HG03457 (cell line): ENCODE measurements at regions not wholly inside any gene's neighbourhood (a gene's known extent, or its start where the extent isn't known, plus 50 kb on each side); places are given as distances from the start of the nearest gene placed in this dataset.
"Not testable (repeated sequence)": the region's sequence is repeated elsewhere in the genome, so short reads cannot be mapped to it uniquely, and the experiment has no call there.

ENCODE experiments used
- ATAC-seq: cut with Tn5 transposase; IDR thresholded peaks from one replicate; pipeline ENCODE4 v1.9.1; 2021; ENCODE audit warnings: moderate number of reproducible peaks; ENCODE audit not compliant: unreplicated experiment

DNA sequence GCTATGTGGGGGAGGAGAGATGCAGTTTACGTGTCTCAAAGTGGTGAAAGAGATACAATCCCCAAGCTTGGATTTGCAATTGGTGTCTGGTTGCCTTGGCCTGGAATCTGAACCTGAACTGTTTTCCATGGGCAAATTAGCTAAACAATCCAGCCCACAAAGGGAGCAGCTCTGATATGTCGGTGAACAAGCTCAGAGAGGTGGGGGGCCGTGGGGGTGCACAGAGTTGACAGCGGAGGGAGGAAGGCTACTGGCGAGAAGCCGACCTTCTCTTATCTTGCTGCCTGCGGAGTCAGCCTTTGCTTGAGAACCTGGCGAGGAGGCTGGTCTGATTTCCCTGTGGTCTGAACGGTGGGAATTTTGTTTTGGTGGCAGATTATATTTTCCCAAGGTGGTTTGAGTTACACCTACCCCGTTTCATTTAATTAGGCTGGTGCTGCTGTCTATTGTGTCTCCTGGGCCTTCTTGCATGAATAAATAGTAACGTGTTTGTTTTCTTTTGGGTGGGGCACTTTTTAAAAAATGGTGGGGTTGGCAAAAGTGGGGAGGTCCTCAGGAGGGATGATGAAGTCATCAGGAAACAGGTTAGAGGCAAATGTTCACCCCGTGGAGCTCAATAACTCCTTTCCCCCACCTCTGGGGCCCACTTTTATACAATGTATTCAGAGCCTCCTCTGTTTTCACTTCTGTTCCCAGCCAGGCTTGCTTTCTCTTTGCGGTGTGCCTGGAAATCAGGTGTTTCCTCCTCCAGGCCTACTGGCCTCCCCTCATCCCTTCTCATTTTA lies 80.9 kb upstream of the IGFBP5 start:
- no peak for ATAC-seq

DNA sequence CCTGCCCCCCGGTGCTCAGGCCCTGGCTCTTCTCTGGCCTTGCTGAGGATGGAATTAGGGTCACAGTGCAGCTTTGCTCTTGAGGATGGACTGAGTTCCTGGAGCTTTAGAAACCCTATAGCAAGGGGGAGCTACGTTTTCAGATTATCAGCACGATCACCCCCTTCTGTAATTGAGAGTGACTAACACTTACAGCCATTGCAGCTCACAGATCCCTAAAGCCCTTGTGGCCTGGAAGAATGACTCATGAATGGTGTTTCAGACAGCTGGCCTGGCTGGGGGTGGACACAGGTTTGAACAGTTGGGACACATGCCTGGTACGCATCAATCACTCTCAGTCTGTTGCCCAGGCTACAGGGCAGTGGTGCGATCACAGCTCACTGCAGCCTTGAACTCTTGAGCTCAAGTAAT lies 79.7 kb upstream of the IGFBP5 start:
- no peak for ATAC-seq

DNA sequence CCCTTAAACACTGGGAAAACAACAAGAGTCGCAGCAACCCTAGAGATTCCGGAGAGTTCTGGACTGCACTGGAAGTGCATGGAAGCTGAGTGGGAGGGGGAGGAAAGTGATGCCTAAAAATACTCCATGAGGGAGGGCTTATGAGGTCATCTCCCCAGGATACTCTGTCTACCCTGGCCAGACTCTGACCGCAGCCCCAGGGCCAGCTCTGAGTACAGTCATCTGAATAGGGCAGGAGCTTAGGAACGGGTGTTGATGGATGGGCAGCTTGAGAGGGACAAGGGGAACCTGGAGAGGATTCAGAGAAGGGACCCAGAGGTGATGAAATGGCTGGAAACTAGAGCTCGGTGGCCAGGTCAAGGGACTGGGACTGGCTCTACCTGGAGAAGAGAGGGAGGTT lies 79.3 kb upstream of the IGFBP5 start:
- ATAC-seq, result no peak

DNA sequence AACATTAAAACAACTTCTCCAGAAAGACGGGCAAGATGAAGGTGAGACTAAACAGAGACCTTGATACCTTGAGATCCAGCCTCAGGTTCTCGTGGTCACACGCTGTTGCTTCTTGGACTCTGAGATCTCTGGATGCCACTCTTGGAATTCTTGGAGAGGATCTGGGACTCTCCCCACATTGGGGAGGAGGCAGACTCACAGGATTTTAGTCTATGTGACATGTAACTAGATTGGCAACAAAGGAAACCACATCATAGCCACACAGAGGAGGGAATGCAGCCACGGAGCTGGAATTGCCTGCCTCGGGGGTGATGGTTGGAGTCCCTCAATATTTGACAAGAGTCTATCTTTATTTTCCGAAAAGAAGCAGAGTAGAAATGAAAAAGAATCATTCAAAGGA lies 78.8 kb upstream of the IGFBP5 start:
- no peak for ATAC-seq

DNA sequence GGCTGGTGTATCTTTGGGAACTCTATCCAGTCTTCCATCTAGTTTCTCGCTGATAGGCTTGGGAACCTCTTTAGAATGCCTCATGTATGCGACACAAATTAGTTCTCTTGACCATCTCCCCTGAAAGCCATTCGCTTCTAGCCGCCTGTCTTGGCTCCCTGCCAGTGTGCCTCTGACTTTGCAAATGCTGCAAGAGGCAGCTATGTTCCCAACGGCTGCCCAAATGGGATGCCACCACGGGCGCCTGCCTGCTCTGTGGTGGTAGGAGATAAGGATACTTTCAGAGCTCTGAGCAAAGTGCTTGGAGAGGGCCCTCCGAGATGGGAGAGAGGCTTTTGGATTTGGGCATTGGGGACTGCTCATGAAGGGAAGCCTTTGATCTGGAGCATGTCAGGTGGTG lies 77.7 kb upstream of the IGFBP5 start:
- no peak for ATAC-seq

DNA sequence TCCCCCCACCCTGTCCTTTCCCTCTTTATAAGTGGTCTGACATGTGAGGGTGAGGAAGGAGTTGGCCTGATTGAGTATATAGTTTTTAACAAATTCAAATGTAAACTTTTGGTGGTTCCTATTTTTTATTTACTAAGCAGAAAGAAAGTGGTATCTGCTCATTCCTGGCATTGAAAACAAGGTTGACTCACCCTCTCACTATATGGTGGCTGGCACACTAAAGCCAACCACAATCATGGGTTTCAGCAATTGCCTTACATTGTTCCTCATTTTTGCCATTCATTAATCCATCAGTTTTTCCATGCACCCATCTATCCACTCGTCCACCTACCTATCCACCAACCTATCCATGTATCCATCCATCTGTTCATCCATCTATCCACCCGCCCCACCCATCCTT lies 75.4 kb upstream of the IGFBP5 start:
- ATAC-seq, result no peak

DNA sequence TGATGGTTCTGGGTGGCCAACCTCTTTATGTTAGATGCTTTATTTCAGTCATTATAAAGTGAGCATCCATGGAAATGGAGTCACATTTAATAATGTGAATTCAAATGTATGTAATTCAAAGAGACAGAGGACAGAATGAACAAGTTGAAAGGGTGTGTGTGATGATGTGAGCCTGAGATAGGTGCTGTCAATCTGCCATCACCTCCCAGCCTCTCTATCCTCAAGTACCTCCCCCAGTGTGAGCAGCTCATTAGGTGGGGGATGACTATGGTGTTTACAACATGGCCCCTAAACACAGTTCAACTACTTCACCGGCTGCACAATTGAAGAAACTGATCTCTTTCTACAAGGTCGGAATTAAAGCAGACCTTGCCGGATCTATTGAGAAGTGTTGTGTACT lies 74.7 kb upstream of the IGFBP5 start:
- ATAC-seq, result no peak

DNA sequence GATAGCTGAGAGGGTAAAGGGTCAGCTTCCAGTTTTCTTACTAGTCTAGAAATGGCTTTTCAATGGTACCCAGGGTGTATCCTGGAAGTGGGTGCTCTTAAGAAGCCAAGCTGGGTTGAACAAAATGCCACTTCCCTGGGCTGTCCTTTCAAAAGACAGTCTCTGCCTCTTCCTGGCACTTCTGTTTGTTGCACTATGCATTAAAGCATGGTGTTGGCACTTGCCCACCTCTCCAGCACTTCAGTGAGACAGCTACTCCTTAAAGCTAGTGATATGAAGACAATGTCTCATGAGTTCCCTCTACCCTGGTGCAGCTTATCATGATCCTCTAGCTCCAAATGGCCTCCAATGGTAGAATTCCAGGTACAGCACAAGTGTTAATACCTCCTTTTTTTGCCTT lies 74.3 kb upstream of the IGFBP5 start:
- no peak for ATAC-seq

DNA sequence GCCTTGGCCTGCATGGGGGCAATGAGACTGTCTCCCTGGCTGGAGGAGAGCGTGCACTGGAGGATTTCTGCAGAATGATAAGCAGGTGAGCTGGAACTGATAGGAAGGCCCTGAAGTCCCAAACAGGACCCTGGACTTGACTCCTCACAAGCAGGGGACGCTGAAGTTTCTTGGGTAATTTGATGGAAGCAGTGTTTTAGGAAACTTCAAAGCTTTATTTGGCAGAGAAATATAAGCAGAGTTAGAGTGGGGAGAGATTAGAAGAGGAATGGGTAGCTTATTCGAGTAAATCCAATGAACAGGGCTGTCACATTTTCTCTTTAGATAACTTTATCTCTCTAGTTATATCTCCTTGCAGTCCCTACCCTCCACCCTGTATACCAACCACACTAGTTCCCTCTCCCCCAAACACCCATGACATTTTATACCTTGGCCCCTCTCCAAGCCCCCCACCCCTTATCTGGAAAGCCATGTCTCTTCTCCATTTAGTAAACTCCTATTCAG lies 73.6 kb upstream of the IGFBP5 start:
- no peak for ATAC-seq

DNA sequence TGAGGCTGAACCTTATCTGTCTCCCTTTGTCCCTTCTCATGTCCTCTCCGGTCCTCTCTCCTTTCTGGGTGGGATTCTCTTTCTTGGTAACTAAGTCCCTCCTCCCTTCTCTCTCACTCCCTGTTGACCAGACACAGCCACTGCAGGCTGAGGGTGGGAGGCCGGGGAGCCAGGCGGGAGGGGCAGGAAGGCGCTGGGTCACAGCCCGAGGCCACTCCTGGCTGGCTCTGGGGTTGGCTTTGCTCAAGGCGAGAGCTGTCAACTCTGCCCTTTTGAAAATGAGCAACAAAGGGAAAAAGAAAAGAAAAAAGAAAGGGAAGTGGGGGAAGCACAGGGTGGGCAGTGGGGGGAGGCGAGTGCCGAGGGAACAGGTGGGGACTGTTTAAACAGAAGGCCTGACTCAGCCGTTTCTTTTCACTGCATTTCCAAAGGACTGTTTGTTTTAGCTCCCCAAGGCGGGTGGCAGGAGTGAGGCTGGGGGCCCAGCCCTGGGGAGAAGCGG lies 70.5 kb upstream of the IGFBP5 start:
- ATAC-seq, result no peak

DNA sequence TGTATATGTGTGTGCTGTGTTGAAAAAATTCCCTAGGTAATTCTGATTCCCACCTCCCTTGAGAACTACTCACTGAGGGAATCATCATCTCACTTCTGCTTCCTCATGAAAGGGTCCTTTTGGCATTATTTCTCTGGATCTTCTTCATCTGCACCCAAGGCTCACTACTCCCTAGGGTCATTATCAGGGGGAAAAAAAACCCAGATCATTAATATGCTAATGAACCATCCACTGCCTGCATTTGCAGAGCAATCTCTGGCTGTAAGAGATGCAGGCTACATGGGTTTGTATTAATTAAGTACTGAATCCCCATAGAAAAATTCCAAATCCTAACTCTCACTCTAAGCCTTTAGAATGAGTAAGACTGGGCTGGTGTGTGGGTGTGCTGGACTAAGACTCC lies 68.0 kb upstream of the IGFBP5 start:
- no peak for ATAC-seq

DNA sequence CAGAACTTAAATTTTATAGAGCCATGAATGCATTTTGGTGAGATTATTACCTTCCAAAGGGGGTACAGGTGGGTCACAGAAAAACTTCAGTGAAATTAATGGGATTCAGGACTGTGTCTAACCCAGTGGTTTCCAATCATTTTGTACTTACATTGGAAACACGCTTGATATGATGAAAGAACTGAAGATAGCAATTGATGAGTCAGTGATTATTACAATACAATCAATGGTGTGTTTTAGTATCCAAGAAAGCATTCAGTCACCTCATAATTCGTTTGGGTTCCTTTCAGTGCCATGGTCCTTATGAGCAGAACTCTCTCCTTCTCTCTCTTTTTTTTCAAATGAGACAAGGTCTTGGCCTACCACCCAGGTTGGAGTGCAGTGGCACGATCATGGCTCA lies 66.5 kb upstream of the IGFBP5 start:
- no peak for ATAC-seq

DNA sequence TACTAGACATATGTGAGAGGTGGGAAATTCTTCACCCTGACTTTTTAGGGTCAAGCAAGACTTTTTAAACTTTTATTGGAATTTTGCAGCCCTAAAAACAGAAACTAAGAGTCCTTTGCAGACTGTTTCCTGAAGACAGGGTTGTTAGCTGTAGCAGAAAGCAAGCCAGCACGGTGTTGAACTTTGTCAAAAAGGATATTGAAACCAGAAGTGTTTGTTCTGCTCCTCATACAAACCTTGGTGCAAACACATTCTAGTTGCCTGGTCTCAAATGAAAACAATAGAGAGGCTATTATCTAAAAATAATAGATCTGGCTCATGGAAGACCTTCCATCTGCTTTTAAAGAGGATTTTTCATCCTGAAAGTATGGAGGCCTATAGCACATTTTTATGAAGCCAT lies 65.8 kb upstream of the IGFBP5 start:
- ATAC-seq, result no peak

DNA sequence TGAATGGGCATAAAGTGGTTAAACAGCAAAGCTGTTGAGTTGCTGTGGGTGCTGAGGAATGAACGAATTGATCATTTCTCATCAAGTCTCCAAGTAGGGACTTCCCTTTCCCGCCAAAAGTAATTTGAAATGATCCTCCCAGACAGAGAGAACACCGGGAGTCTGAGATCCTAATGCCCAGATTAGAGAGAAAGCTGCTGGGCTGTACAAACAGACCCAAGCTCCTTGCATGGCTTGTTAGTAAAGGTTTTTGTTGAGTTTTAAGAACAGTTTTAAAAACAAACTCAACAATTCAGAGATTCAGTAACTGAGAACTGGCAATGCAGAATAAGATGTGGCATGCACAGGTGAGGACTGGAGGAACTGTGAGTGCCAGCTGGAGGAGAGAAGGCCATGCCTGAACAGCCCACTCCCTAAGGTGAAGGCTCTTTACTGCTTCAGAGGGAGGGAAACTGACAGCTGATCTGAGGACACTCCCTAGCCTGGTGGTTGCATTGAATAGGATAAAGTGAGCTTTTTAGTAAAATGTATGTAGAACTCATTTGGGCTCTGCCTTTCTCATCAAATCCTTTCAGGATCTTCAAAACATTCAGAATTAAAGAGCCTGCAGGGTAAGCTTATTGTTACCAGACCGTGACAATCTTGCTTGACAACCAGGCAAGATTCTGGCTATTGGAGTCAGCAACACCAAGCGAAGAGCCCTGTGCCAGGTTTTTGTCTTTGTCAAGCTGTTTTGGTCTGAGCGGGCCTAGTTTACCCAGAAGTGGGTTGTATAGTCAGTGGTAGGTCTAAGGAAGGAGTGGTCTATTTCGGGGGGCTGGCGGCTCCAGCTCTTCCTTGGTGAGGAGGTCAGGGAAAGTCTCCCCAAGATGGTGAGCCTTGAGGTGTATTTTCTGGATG lies 63.2 kb upstream of the IGFBP5 start:
- no peak for ATAC-seq

DNA sequence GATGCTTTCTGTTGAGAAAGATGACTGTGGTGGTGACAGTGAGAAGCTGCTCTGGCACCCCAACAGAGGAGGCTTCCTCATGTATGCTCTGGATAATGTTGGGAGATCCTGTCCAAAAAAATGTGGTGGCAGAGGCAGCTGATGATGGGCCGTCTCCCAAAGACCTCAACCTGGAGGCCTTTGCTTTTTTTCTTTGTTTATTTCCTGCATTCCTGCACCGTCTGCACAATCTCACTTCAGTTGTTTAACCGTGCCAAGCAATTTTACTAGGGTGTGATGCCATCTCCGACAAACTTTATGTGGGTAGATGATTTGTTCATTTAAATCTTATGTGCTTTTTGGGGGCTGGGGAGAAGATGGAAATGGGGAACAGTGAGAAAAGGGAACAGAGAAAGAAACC lies 62.2 kb upstream of the IGFBP5 start:
- no peak for ATAC-seq

DNA sequence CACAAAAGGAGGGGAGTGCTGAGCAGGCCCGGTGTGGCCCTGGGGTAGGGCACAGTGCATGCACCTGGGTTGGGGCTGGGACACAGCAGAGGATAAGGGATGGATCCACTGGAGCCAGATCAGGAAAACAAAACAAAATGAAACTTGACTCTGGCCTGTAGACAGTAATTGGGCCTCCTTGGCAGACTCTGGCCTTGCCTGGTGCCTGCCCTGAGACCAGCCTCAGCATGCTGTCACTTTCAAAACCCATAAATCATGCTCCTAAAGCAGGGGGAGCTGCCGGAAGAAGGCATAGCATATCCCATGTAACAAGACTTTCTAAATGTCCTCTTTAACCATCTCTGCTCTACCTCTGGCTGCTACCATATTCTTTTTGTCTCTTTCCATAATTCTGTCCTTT lies 61.1 kb upstream of the IGFBP5 start:
- ATAC-seq, result no peak

DNA sequence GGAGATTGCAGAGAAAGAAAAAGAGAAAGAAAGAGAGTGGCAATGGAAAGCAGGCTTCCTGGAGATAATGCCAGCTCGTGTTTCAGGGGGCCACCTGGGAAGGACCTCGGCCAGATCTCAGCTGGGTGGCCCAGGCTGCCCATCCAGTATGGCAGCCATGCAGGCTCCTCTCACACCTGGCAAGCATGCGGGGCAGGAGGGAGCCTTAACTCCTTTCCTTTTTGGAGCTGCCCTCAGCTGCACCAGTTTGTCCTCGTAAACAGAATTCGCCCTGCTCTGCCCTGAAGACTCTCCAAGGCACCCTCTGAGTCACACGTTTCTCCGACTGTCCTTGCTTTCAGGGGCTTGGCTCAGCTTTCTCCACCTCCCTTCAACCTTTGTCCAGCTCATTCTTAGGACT lies 59.5 kb upstream of the IGFBP5 start:
- no peak for ATAC-seq

DNA sequence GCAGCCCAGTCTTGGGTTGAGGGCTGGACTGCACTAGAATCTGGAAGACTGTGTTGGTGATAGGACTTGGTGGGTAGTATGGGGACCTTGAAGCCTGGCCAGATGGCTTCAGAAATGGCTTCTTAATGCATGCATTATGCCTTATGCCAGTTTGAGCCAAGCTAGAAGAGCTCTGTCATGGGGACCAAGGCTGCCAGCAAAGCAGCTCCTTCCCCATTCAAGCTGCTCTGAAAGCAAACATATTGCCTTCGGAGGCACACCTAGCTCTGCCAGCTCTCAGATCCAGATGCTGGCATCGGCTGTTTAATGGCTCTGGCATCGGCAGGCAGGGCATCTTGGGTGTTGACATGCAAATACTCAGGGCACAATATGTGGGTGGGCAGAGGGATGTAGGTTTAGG lies 59.0 kb upstream of the IGFBP5 start:
- no peak for ATAC-seq

DNA sequence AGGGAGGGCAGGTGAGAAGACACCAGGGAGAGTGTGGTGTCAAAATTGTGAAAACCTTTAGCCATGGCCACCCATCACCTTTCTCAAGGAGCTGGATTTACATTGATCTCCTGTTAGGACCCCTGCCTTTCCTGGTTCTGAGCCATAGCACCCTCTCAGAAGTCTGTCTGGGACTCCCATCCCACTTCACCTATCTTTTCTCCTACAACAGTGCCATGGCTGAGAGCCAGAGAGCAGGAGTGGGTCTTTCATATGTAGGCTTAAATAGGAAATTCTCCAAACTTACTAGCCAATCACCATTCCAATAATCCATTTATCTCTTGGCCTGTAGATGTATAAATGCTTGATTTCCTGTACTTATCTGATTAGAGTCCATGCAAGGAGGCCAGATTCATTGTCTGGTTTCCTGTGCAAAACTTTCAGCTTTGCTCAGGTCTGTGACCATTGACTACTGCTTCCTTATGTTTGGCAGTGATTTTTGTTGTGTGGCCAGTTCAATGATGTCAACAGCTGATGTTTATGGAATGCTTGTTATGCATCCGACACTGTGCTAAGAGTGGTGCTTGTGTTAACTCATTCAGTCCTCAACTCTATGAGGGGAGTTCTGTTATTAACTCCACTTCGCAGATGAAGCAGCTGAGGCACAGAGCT lies 57.6 kb upstream of the IGFBP5 start:
- ATAC-seq, result no peak

DNA sequence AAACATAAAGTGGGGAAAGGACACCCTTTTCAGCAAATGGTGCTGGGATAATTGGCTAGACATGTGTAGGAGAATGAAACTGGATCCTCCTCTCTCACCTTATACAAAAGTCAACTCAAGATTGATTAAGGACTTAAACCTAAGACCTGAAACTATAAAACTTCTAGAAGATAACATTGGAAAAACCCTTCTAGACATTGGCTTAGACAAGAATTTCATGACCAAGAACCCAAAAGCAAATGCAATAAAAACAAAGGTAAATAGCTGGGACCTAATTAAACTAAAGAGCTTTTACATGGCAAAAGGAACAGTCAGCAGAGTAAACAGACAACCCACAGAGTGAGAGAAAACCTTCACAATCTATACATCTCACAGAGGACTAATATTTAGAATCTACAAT lies 55.4 kb upstream of the IGFBP5 start:
- ATAC-seq, result not testable (repeated sequence)

DNA sequence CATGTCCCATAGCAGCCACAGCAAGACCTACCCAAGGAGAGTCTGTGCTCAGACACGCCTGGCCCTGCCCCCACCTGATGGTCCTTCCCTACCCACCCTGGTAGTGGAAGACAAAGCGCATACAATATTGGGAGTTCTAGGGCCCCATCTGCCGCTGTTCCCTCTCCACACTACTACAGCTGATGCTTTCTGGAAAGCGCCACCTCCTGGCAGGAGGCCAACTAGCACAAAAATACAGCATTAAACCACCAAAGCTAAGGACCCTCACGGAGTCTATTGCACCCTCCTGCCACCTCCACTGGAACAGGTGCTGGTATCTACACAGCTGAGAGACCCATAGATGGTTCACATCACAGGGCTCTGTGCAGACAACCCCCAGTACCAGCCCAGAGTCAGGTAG lies 50.9 kb upstream of the IGFBP5 start:
- ATAC-seq, result not testable (repeated sequence)
